GM10248 (cell line): ENCODE measurements at regions not wholly inside any gene's neighbourhood (a gene's known extent, or its start where the extent isn't known, plus 50 kb on each side); places are given as distances from the start of the nearest gene placed in this dataset.
"Not testable (repeated sequence)": the region's sequence is repeated elsewhere in the genome, so short reads cannot be mapped to it uniquely, and the experiment has no call there.

Source experiments
- CTCF ChIA-PET: fragments of 300-600 bp; sonication (Branson Sonifier 250); formaldehyde crosslinking; extraction: SDS; loops from one replicate; lab custom pipeline; 2021; ENCODE audit warnings: antibody characterized with exemption; lab: Yijun Ruan, JAX
- POLR2A ChIA-PET: fragments of 350-650 bp; sonication (Branson Sonifier 250); formaldehyde crosslinking; extraction: SDS; loops from one replicate; lab custom pipeline; 2020; ENCODE audit warnings: antibody characterized with exemption; lab: Yijun Ruan, JAX
- DNase-seq: peaks from one replicate; pipeline ENCODE4 v3.0.0; 2012; ENCODE audit errors: extremely low spot score
- CTCF ChIP-seq: IDR thresholded peaks from 2 replicates; pipeline ENCODE4 v1.5.1; 2012; ENCODE audit warnings: mild to moderate bottlenecking, low read depth; ENCODE audit errors: extremely low read depth, missing control alignments, control extremely low read depth

DNA sequence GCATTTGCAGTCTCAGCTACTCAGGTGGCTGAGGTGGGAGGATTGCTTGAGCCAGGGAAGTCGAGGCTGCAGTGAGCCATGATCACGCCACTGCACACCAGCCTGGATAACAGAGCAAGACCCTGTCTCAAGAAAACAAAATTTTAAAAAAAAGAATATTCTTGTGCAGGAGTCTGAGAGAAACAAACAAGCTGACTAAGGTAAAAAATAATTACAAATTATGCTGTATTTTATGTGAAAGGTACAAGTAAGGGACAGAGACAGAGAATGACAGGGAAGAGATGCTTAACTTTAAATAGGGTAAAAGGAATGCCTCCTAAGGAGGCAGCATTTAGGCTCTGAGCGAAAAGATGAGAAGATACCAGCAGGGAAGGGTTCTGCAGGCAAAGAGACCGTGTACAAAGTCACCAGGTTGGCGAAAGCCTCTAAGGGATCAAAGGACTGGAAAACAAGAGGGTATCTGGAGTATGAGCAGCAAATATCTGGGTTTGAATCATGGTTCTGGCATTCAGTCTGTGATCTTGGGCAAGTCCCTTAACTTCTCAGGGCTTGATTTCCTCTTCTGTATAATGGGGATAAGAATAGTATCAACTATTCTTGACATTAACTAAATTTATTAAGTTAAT is 106.2 kb upstream of the RHOBTB1 start:
- POLR2A ChIA-PET: no interaction called here
- no peak for DNase-seq
- CTCF ChIA-PET: no interaction called here
- no peak for TF ChIP-seq CTCF

DNA sequence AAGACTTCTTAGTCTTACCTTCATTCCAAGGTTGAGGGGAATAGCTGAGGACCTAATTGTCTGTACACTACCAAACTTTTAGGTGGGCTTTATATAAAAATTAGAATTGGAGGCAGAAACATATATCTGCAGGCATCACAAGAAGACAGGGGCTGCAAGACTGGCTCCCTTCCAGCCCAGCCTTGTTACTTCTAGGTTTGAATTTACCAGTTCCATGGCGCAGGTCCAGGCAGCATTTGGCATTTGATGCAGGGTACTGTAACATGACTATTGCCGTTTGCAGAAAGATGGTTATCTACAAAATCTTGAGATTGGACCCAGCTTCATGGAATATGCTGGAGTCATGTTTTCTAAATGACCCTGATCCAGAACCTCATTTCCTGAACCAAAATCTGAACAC is 105.4 kb upstream of the RHOBTB1 start:
- no peak for TF ChIP-seq CTCF
- no peak for DNase-seq
- CTCF ChIA-PET: interaction anchor here (1.3 kb wide), 1 partner anchor 22 kb away, joined by 4 read pairs; no protein-coding TSS in a partner anchor
- POLR2A ChIA-PET: no interaction called here

- no peak for TF ChIP-seq CTCF
- ChIA-PET CTCF (interaction anchor here (1.9 kb wide), 1 partner anchor 9 kb away, joined by 5 read pairs; no protein-coding TSS in a partner anchor), POLR2A (no interaction called here)
- DNase-seq: no peak
These were observed 104.0 kb upstream of the RHOBTB1 start for GRCh38 chr10:61047788-61048560.

GRCh38 chr10:61047081-61047480 is 103.1 kb upstream of the RHOBTB1 start:
- CTCF ChIA-PET: interaction anchor here (1.9 kb wide), 1 partner anchor 8 kb away, joined by 5 read pairs; no protein-coding TSS in a partner anchor
- no peak for TF ChIP-seq CTCF
- DNase-seq: no peak
- POLR2A ChIA-PET: no interaction called here

DNA sequence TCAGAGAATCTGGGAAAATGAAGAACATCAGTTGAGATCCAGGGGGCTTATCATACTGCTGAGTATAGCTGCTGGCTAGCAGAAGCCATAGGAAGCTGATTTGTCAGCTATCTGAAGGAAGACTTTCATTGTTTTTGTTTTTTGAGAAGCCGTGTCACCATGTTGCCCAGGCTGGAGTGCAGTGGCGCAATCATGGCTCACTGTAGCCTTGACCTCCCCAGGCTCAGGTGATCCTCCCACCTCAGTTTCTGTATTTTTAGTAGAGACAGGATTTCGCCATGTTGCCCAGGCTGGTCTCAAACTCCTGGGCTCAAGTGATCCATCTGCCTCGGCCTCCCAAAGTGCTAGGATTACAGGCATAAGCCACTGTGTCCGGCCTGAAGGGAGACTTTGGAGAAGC is 101.5 kb upstream of the RHOBTB1 start:
- CTCF ChIA-PET: interaction anchor here (2.0 kb wide), 1 partner anchor 13 kb away, joined by 5 read pairs; no protein-coding TSS in a partner anchor
- POLR2A ChIA-PET, DNase-seq: not testable (repeated sequence)

DNA sequence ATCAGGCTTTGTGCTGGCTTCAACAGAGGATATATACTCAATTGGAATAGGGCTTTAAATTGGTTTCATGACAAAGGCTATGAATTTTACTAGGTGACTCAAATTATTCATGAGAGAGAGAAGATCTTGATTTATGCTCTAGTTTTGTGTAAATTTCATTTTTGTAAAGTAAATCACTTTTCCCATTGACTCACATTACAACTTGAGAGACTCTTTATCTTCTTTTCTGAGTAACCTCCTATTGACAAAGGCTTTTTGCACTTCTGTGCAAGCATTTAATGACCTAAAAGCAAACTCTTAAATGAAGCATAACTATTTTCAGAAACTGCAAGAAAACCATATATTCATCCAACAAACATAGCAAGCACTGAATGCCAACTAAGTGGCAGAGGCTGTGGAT is 98.5 kb upstream of the RHOBTB1 start:
- POLR2A ChIA-PET: no interaction called here
- TF ChIP-seq CTCF: no peak
- DNase-seq: no peak
- CTCF ChIA-PET: no interaction called here
